Activated naive CD4-positive, alpha-beta T cell treated with anti-CD3 and anti-CD28 coated beads, Interleukin-2, amount 50 U/mL, for 72 hours (primary cell): ENCODE measurements at regions not wholly inside any gene's neighbourhood (a gene's known extent, or its start where the extent isn't known, plus 50 kb on each side); places are given as distances from the start of the nearest gene placed in this dataset.
A peak's percentile ranks its signal among the peaks of the same experiment; 100 is the strongest.

ENCODE experiments used
- ATAC-seq, 2 donors: fragments of 150-1000 bp; cut with Tn5 transposase; 2 replicates each; pipeline ENCODE4 v1.10.0; 2021; ENCODE audit warnings: mild to moderate bottlenecking in 2 of 2, moderate library complexity in 2 of 2
- DNase-seq, 2 donors: peaks; one replicate each; pipeline ENCODE4 v3.0.0; 2021 to 2022; ENCODE audit warnings: low spot score in 2 of 2
- H3K27ac Mint-ChIP-seq, 2 donors: one replicate each; pipeline ENCODE4 v1.8.0; 2022; ENCODE audit warnings: mild to moderate bottlenecking in 2 of 2, mixed read lengths in 2 of 2
- H3K36me3 Mint-ChIP-seq, 2 donors: one replicate each; pipeline ENCODE4 v1.8.0; 2022; ENCODE audit warnings: mixed read lengths in 2 of 2
- H3K9me3 Mint-ChIP-seq, 2 donors: one replicate each; pipeline ENCODE4 v1.8.0; 2022; ENCODE audit warnings: mixed read lengths in 2 of 2

GRCh38 chr18:10027461-10027860 is 113.6 kb downstream of the VAPA start:
- H3K9me3 Mint-ChIP-seq, result no peaks in the 10 kb centered on the region
- H3K36me3 Mint-ChIP-seq, result no peaks in the 10 kb centered on the region
- H3K27ac Mint-ChIP-seq, result no peak overlapping the region
- no peak for ATAC-seq
- no peak for DNase-seq

- DNase-seq (no peak), ATAC-seq (no peak)
- Mint-ChIP-seq H3K27ac (no peak overlapping the region), H3K36me3 (no peaks in the 10 kb centered on the region), H3K9me3 (no peaks in the 10 kb centered on the region)
These were observed 115.9 kb downstream of the VAPA start for GRCh38 chr18:10029711-10030110.

GRCh38 chr18:10030816-10031541 is 117.2 kb downstream of the VAPA start:
- Mint-ChIP-seq H3K27ac (no peak overlapping the region), H3K36me3 (no peaks in the 10 kb centered on the region), H3K9me3 (no peaks in the 10 kb centered on the region)
- ATAC-seq, result no peak
- no peak for DNase-seq

- DNase-seq (peak in 1 of 2 donors; percentile 7), ATAC-seq (peak; percentile 70 to 78)
- Mint-ChIP-seq H3K9me3 (no peaks in the 10 kb centered on the region), H3K36me3 (no peaks in the 10 kb centered on the region), H3K27ac (peak overlapping the region in 1 of 2 donors; percentile 75)
These were observed 118.7 kb downstream of the VAPA start for GRCh38 chr18:10032331-10033015.

GRCh38 chr18:10033016-10033399 is 119.2 kb downstream of the VAPA start:
- no peaks in the 10 kb centered on the region for H3K9me3 Mint-ChIP-seq
- no peaks in the 10 kb centered on the region for H3K36me3 Mint-ChIP-seq
- peak overlapping the region in 1 of 2 donors; percentile 75 for H3K27ac Mint-ChIP-seq
- no peak for DNase-seq
- ATAC-seq, result no peak

- no peaks in the 10 kb centered on the region for H3K9me3 Mint-ChIP-seq
- DNase-seq (no peak), ATAC-seq (no peak)
- H3K36me3 Mint-ChIP-seq, result no peaks in the 10 kb centered on the region
- no peak overlapping the region for H3K27ac Mint-ChIP-seq
These were observed 121.6 kb downstream of the VAPA start for GRCh38 chr18:10035281-10035991.

- H3K9me3 Mint-ChIP-seq, result peaks cover 0 to 6% of the 10 kb centered on the region in 2 donors
- DNase-seq (no peak), ATAC-seq (no peak)
- no peak overlapping the region for H3K27ac Mint-ChIP-seq
- peaks cover 0 to 2% of the 10 kb centered on the region in 2 donors for H3K36me3 Mint-ChIP-seq
These were observed 122.7 kb downstream of the VAPA start for GRCh38 chr18:10036479-10036878.

- no peak overlapping the region for H3K27ac Mint-ChIP-seq
- peaks cover 6 to 9% of the 10 kb centered on the region in 2 donors for H3K36me3 Mint-ChIP-seq
- DNase-seq (no peak), ATAC-seq (no peak)
- peaks cover 5 to 12% of the 10 kb centered on the region in 2 donors for H3K9me3 Mint-ChIP-seq
These were observed 123.4 kb downstream of the VAPA start for GRCh38 chr18:10037181-10037580.

- Mint-ChIP-seq H3K27ac (no peak overlapping the region), H3K9me3 (peaks cover 9 to 12% of the 10 kb centered on the region in 2 donors), H3K36me3 (peaks cover 6 to 14% of the 10 kb centered on the region in 2 donors)
- DNase-seq (no peak), ATAC-seq (no peak)
These were observed 124.5 kb downstream of the VAPA start for GRCh38 chr18:10038268-10038667.

GRCh38 chr18:10040287-10041011 is 126.6 kb downstream of the VAPA start:
- no peak for ATAC-seq
- DNase-seq, result no peak
- Mint-ChIP-seq H3K27ac (no peak overlapping the region), H3K9me3 (peaks cover 16 to 17% of the 10 kb centered on the region in 2 donors), H3K36me3 (peaks cover 6 to 14% of the 10 kb centered on the region in 2 donors)

GRCh38 chr18:10041180-10041579 is 127.4 kb downstream of the VAPA start:
- Mint-ChIP-seq H3K27ac (no peak overlapping the region), H3K36me3 (peaks cover 6 to 14% of the 10 kb centered on the region in 2 donors), H3K9me3 (peaks cover 16 to 17% of the 10 kb centered on the region in 2 donors)
- DNase-seq (no peak), ATAC-seq (no peak)

GRCh38 chr18:10042492-10042891 is 128.7 kb downstream of the VAPA start:
- peaks cover 6 to 14% of the 10 kb centered on the region in 2 donors for H3K36me3 Mint-ChIP-seq
- H3K9me3 Mint-ChIP-seq, result peaks cover 16 to 17% of the 10 kb centered on the region in 2 donors
- no peak for DNase-seq
- no peak overlapping the region for H3K27ac Mint-ChIP-seq
- no peak for ATAC-seq

- H3K27ac Mint-ChIP-seq, result no peak overlapping the region
- peaks cover 6 to 14% of the 10 kb centered on the region in 2 donors for H3K36me3 Mint-ChIP-seq
- no peak for DNase-seq
- H3K9me3 Mint-ChIP-seq, result peaks cover 16 to 17% of the 10 kb centered on the region in 2 donors
- ATAC-seq, result no peak
These were observed 130.2 kb downstream of the VAPA start for GRCh38 chr18:10044054-10044453.

GRCh38 chr18:10045296-10045891 is 131.6 kb downstream of the VAPA start:
- ATAC-seq (no peak), DNase-seq (no peak)
- Mint-ChIP-seq H3K27ac (no peak overlapping the region), H3K9me3 (peaks cover 16 to 17% of the 10 kb centered on the region in 2 donors), H3K36me3 (peaks cover 6 to 14% of the 10 kb centered on the region in 2 donors)

GRCh38 chr18:10046178-10046807 is 132.5 kb downstream of the VAPA start:
- H3K9me3 Mint-ChIP-seq, result peaks cover 12 to 17% of the 10 kb centered on the region in 2 donors
- H3K36me3 Mint-ChIP-seq, result peaks cover 6 to 14% of the 10 kb centered on the region in 2 donors
- ATAC-seq, result no peak
- H3K27ac Mint-ChIP-seq, result no peak overlapping the region
- DNase-seq, result no peak

GRCh38 chr18:10047237-10047636 is 133.4 kb downstream of the VAPA start:
- ATAC-seq (no peak), DNase-seq (no peak)
- peaks cover 0 to 4% of the 10 kb centered on the region in 2 donors for H3K36me3 Mint-ChIP-seq
- H3K9me3 Mint-ChIP-seq, result peaks cover 4 to 12% of the 10 kb centered on the region in 2 donors
- H3K27ac Mint-ChIP-seq, result no peak overlapping the region
